Retinal pigment epithelial cell (primary cell): ENCODE measurements at regions not wholly inside any gene's neighbourhood (a gene's known extent, or its start where the extent isn't known, plus 50 kb on each side); places are given as distances from the start of the nearest gene placed in this dataset.
"Not testable (repeated sequence)": the region's sequence is repeated elsewhere in the genome, so short reads cannot be mapped to it uniquely, and the experiment has no call there.

Experiments used
- DNase-seq: peaks from one replicate; pipeline ENCODE4 v3.0.0-alpha.2; 2010; ENCODE audit warnings: low read depth
- H3K4me3 ChIP-seq: 2 replicates; pipeline ENCODE4 v1.5.1; 2011; ENCODE audit warnings: mild to moderate bottlenecking, low read length, control low read depth, moderate library complexity
- TF ChIP-seq, protein P1 (sequence below): conservative IDR thresholded peaks from 2 replicates; pipeline ENCODE4 v1.5.1; 2011; ENCODE audit warnings: low read depth, low read length, control low read depth, inconsistent platforms

DNA sequence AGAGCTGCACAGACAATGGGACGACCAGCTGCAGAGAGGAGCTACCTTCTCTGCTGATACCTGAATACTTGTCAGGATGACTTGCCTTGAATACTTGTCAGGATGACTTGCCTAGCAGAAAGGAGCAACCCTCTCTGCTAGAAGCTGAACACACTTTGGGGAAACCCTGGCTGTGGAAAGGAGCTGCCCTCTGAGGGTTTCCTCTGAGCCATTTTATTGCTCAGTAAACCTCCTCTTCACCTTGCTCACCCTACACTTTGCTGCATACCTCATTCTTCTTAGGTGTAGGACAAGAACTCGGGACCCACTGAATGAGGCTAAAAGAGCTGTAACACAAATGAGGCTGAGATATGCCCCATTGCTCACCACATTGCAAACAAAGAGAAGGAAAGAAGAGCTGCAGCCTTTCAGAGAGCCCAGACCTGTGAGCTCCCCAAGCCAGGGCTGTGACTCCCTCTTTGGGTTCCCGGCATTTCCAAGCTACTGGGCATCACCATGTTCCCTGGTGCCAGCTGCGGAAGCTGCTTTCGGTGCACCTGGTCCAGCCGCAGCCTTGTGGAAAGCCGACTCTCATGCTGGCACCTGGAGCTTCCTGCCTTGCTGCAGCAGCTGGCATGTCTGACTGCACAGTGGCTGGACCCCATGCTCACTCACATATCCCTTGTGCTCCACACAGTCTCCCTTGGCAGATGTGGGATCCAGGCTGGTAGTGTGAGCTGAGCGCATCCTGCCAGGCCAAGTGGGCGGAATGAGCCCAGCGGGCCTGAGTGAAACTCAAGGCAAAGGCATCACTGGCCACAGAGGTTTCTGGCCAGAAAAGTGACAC, 106.7 kb upstream of the AHI1 start:
- H3K4me3 ChIP-seq = no peak overlapping the region
- TF ChIP-seq, protein P1, sequence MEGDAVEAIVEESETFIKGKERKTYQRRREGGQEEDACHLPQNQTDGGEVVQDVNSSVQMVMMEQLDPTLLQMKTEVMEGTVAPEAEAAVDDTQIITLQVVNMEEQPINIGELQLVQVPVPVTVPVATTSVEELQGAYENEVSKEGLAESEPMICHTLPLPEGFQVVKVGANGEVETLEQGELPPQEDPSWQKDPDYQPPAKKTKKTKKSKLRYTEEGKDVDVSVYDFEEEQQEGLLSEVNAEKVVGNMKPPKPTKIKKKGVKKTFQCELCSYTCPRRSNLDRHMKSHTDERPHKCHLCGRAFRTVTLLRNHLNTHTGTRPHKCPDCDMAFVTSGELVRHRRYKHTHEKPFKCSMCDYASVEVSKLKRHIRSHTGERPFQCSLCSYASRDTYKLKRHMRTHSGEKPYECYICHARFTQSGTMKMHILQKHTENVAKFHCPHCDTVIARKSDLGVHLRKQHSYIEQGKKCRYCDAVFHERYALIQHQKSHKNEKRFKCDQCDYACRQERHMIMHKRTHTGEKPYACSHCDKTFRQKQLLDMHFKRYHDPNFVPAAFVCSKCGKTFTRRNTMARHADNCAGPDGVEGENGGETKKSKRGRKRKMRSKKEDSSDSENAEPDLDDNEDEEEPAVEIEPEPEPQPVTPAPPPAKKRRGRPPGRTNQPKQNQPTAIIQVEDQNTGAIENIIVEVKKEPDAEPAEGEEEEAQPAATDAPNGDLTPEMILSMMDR = no peak
- DNase-seq = no peak

- no peak for DNase-seq
- no peak overlapping the region for H3K4me3 ChIP-seq
- TF ChIP-seq, protein P1 = no peak
These were observed 107.8 kb upstream of the AHI1 start for GRCh38 chr6:135605278-135605790.

- no peak for DNase-seq
- TF ChIP-seq, protein P1 = no peak
- no peak overlapping the region for H3K4me3 ChIP-seq
These were observed 108.9 kb upstream of the AHI1 start for GRCh38 chr6:135606392-135606791.

- TF ChIP-seq, protein P1 = no peak
- DNase-seq = no peak
- H3K4me3 ChIP-seq = no peak overlapping the region
These were observed 110.5 kb upstream of the AHI1 start for GRCh38 chr6:135608031-135608430.

DNA sequence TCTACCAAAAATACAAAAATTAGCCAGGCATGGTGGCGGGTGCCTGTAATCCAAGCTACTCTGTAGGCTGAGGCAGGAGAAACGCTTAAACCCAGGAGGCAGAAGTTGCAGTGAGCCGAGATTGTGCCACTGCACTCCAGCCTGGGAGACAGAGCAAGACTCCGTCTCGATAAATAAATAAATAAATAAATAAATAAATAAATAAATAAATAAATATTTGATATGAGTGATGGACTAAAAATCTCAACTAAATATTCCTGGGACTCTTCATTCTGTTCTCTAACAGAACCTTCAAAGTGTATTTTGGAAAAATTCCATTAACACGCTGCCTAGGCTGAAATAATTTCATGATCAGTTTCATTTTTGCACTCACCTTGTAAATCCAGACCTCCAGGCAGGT, 112.7 kb upstream of the AHI1 start:
- not testable (repeated sequence) for H3K4me3 ChIP-seq, DNase-seq

- H3K4me3 ChIP-seq = no peak overlapping the region
- TF ChIP-seq, protein P1 = no peak
- no peak for DNase-seq
These were observed 119.1 kb upstream of the AHI1 start for GRCh38 chr6:135616655-135617054.

GRCh38 chr6:135617222-135617621, 119.7 kb upstream of the AHI1 start:
- no peak for DNase-seq
- TF ChIP-seq, protein P1 = no peak
- no peak overlapping the region for H3K4me3 ChIP-seq
